Hepatocyte (in vitro differentiated cells): ENCODE measurements at regions not wholly inside any gene's neighbourhood (a gene's known extent, or its start where the extent isn't known, plus 50 kb on each side); places are given as distances from the start of the nearest gene placed in this dataset.

Source experiments
- EZH2 ChIP-seq: fragments of 200-600 bp; sonication (generic); IDR thresholded peaks from 2 replicates; pipeline ENCODE4 v1.6.1; 2016; ENCODE audit warnings: antibody characterized with exemption, mild to moderate bottlenecking, borderline replicate concordance
- EZH2phosphoT487 ChIP-seq: fragments of 200-600 bp; sonication (generic); IDR thresholded peaks from one replicate; pipeline ENCODE4 v1.6.1; 2018; ENCODE audit warnings: antibody characterized with exemption, mild to moderate bottlenecking, low read depth, moderate library complexity; ENCODE audit not compliant: unreplicated experiment, severe bottlenecking
- TF ChIP-seq, protein P1 (sequence below): fragments of 200-600 bp; sonication (generic); IDR thresholded peaks from 2 replicates; pipeline ENCODE4 v1.5.1; 2016; ENCODE audit warnings: antibody characterized with exemption, mild to moderate bottlenecking; ENCODE audit not compliant: poor library complexity

DNA sequence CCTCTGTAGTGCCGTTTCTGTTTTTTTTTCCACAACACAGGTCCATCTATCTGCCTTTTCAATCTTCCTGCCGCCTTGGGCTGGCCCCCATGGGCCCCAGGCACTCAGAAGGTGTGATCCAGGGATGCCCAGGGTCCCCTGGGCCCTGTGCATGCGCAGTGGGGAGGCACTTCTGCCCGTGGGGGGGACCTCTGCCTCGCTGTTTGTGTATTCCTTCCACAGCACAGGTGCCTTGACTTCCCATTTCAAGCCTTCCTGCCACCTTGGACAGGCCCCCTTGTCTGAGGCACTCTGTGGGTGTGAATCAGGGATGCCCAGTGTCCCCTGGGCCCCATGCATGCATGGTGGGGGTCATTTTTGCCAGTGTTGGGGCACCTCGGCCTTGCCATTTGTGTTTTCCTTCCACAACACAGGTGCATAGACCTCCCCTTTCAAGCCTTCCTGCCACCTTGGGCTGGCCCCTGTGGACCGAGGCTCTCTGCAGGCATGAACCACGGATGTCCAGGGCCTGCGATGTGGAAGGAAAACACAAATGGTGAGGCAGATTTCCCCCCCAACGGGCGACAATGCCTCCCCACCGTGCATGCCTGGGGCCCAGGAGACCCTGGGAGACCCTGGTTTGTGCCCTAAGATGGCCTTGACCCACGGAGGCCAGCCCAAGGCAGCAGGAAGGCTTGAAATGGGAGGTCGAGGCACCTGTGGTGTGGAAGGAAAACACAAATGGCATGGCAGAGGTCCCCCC, 366.5 kb downstream of the ALG10 start:
- TF ChIP-seq, protein P1, sequence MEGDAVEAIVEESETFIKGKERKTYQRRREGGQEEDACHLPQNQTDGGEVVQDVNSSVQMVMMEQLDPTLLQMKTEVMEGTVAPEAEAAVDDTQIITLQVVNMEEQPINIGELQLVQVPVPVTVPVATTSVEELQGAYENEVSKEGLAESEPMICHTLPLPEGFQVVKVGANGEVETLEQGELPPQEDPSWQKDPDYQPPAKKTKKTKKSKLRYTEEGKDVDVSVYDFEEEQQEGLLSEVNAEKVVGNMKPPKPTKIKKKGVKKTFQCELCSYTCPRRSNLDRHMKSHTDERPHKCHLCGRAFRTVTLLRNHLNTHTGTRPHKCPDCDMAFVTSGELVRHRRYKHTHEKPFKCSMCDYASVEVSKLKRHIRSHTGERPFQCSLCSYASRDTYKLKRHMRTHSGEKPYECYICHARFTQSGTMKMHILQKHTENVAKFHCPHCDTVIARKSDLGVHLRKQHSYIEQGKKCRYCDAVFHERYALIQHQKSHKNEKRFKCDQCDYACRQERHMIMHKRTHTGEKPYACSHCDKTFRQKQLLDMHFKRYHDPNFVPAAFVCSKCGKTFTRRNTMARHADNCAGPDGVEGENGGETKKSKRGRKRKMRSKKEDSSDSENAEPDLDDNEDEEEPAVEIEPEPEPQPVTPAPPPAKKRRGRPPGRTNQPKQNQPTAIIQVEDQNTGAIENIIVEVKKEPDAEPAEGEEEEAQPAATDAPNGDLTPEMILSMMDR, result no peak
- TF ChIP-seq EZH2 (no peak), EZH2phosphoT487 (no peak)
